ENCODE measurements at regions not wholly inside any gene's neighbourhood (a gene's known extent, or its start where the extent isn't known, plus 50 kb on each side); places are given as distances from the start of the nearest gene placed in this dataset.
A peak's percentile ranks its signal among the peaks of the same experiment; 100 is the strongest.
"Not testable (repeated sequence)": the region's sequence is repeated elsewhere in the genome, so short reads cannot be mapped to it uniquely, and the experiment has no call there.

- no peak for ATAC-seq
- no peaks in the 10 kb centered on the region for H3K4me1 ChIP-seq (ENCODE audit: low read depth)
- TF ChIP-seq, protein P1, sequence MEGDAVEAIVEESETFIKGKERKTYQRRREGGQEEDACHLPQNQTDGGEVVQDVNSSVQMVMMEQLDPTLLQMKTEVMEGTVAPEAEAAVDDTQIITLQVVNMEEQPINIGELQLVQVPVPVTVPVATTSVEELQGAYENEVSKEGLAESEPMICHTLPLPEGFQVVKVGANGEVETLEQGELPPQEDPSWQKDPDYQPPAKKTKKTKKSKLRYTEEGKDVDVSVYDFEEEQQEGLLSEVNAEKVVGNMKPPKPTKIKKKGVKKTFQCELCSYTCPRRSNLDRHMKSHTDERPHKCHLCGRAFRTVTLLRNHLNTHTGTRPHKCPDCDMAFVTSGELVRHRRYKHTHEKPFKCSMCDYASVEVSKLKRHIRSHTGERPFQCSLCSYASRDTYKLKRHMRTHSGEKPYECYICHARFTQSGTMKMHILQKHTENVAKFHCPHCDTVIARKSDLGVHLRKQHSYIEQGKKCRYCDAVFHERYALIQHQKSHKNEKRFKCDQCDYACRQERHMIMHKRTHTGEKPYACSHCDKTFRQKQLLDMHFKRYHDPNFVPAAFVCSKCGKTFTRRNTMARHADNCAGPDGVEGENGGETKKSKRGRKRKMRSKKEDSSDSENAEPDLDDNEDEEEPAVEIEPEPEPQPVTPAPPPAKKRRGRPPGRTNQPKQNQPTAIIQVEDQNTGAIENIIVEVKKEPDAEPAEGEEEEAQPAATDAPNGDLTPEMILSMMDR (IDR thresholded peaks at IDR 0.05), result no peak
- intact Hi-C loops (cut with DNase I, micrococcal nuclease), result no loop called here
- H3K9me3 ChIP-seq, result peaks cover 14% of the 10 kb centered on the region
- no peak for DNase-seq
- no peaks in the 10 kb centered on the region for H3K36me3 ChIP-seq (ENCODE audit: low read depth)
- H3K4me3 ChIP-seq, result no peak overlapping the region
Observed at GRCh38 chr3:59234884-59235633, 185.2 kb upstream of the CFAP20DC start.

DNA sequence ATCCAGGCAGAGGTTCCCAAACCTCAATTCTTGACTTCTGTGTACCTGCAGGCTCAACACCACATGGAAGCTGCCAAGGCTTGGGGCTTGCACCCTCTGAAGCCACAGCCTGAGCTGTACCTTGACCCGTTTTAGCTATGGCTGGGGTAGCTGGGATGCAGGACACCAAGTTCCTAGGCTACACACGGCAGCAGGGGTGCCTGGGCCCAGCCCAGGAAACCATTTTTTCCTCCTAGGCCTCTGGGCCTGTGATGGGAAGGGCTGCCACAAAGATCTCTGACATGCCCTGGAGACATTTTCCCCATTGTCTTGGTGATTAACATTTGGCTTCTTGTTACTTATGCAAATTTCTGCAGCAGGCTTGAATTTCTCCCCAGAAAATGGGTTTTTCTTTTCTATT is 180.6 kb upstream of the CFAP20DC start:
- DNase-seq; H3K4me3 ChIP-seq; H3K4me1 ChIP-seq (ENCODE audit: low read depth); ATAC-seq; intact Hi-C loops (cut with DNase I, micrococcal nuclease); H3K36me3 ChIP-seq (ENCODE audit: low read depth): not testable (repeated sequence)
- H3K9me3 ChIP-seq, result peaks cover 20% of the 10 kb centered on the region

DNA sequence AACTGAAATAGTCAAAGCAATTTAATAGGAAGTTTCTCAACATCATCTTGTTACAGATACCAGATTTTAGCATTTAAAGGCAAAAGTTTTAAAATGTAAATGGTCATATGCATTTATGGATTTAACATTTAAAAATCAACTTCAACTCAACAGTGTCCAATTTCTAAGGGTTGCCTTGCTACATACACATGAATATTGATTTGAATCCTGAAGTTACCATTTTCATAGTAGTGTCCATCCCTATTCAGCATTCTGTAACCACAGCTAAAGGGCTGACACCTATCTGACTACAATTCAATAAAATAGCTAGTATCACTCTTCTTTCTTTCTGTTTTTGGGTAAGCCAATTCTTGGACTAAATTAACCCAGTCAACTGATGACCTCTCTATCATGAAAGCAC is 164.0 kb upstream of the CFAP20DC start:
- H3K9me3 ChIP-seq, result no peaks in the 10 kb centered on the region
- H3K4me3 ChIP-seq, result no peak overlapping the region
- no peaks in the 10 kb centered on the region for H3K4me1 ChIP-seq (ENCODE audit: low read depth)
- no peak for DNase-seq
- ATAC-seq, result no peak
- TF ChIP-seq, protein P1 (IDR thresholded peaks at IDR 0.05), result no peak
- intact Hi-C loops (cut with DNase I, micrococcal nuclease), result no loop called here
- no peaks in the 10 kb centered on the region for H3K36me3 ChIP-seq (ENCODE audit: low read depth)

GRCh38 chr3:59212128-59212779 is 162.4 kb upstream of the CFAP20DC start:
- TF ChIP-seq, protein P1 (IDR thresholded peaks at IDR 0.05), result peak; percentile 19
- H3K4me3 ChIP-seq, result no peak overlapping the region
- no peaks in the 10 kb centered on the region for H3K36me3 ChIP-seq (ENCODE audit: low read depth)
- intact Hi-C loops (cut with DNase I, micrococcal nuclease), result no loop called here
- no peaks in the 10 kb centered on the region for H3K9me3 ChIP-seq
- H3K4me1 ChIP-seq (ENCODE audit: low read depth), result no peaks in the 10 kb centered on the region
- DNase-seq (peak in 1 of 3 donors; percentile 25), ATAC-seq (peak; percentile 76)

- Histone ChIP-seq H3K4me1 (ENCODE audit: low read depth) (no peaks in the 10 kb centered on the region), H3K4me3 (no peak overlapping the region), H3K9me3 (no peaks in the 10 kb centered on the region), H3K36me3 (ENCODE audit: low read depth) (no peaks in the 10 kb centered on the region)
- intact Hi-C loops (cut with DNase I, micrococcal nuclease), result no loop called here
- TF ChIP-seq, protein P1 (IDR thresholded peaks at IDR 0.05), result no peak
- peak; percentile 54 for ATAC-seq
- no peak for DNase-seq
Observed at GRCh38 chr3:59210260-59210659, 160.4 kb upstream of the CFAP20DC start.

DNA sequence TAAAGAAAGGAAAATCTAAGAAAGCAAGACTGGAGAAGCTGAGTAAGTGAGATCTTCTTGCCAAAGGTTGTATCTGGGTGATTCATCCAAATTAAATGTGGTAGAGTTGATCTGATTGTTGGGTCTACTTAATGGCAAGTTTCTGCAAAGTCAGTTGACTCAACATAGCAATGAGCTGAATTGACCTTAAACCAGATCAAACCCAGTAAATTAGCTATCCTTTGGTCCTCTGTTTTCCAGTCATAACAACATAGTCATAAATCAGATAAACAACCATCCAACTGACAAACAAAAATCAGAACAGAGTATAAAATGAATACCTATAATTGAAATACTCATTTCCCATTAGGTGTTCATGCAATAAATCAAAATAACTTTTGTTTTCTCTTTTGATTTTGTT is 142.6 kb upstream of the CFAP20DC start:
- intact Hi-C loops (cut with DNase I, micrococcal nuclease), result no loop called here
- TF ChIP-seq, protein P1 (IDR thresholded peaks at IDR 0.05), result no peak
- Histone ChIP-seq H3K4me1 (ENCODE audit: low read depth) (no peaks in the 10 kb centered on the region), H3K4me3 (no peak overlapping the region), H3K9me3 (no peaks in the 10 kb centered on the region), H3K36me3 (ENCODE audit: low read depth) (no peaks in the 10 kb centered on the region)
- ATAC-seq (no peak), DNase-seq (no peak)

Measured in mucosa of descending colon (tissue), 3 donors.